HCT116 (cell line): ENCODE measurements at regions not wholly inside any gene's neighbourhood (a gene's known extent, or its start where the extent isn't known, plus 50 kb on each side); places are given as distances from the start of the nearest gene placed in this dataset.

Experiments
- ATAC-seq: fragments of 200-7000 bp; cut with Tn5 transposase; 2 replicates; pipeline ENCODE4 v1.9.1; 2020; ENCODE audit warnings: mild to moderate bottlenecking, moderate library complexity
- BruUV-seq: library from RNA; stranded (reverse); fragments of 400-500 nt; replicated peaks from 2 replicates; lab custom pipeline; 2021; lab: Mats Ljungman, UMichigan
- CTCF ChIA-PET: fragments of 300-600 bp; sonication (Branson Sonifier 250); formaldehyde crosslinking; loops from one replicate; lab custom pipeline; 2021; ENCODE audit warnings: antibody characterized with exemption; lab: Charles Lee
- POLR2A ChIA-PET: fragments of 300-600, 350-600 bp; sonication (Branson Sonifier 250); formaldehyde crosslinking; loops from one replicate; lab custom pipeline; 2021; ENCODE audit warnings: antibody characterized with exemption; lab: Charles Lee
- RAD21 ChIA-PET, 2 experiments: fragments of 300-600 bp; sonication (Branson Sonifier 250); formaldehyde crosslinking; loops; one replicate each; lab custom pipeline; 2023; ENCODE audit warnings: low total read pairs in 2 of 2; ENCODE audit not compliant: uncharacterized antibody in 2 of 2, unreplicated experiment in 2 of 2, low non-redundant PET in 1 of 2; lab: Charles Lee
- DNase-seq: peaks from one replicate; pipeline ENCODE4 v3.0.0-alpha.2; 2010; ENCODE audit warnings: low read depth, low spot score
- H2AFZ ChIP-seq: fragments of 200-600 bp; shearing (Covaris generic), sonication (generic); 2 replicates; pipeline ENCODE4 v1.6.1; 2017; ENCODE audit warnings: low read depth, mixed run types, mixed read lengths, antibody characterized with exemption, low read length; ENCODE audit not compliant: poor library complexity, severe bottlenecking
- H3K27ac ChIP-seq: 2 replicates; pipeline ENCODE4 v1.5.1; 2012; ENCODE audit warnings: low read depth, low read length
- H3K27me3 ChIP-seq: fragments of 200-600 bp; sonication (generic); 2 replicates; pipeline ENCODE4 v1.6.1; 2016; ENCODE audit warnings: mixed run types, low read length, mixed read lengths; ENCODE audit not compliant: insufficient read depth
- H3K36me3 ChIP-seq, 2 experiments: fragments of 200-500 bp in 1 of 2; fragments of 200-600 bp in 1 of 2; sonication (Bioruptor generic) in 1 of 2; sonication (generic) in 1 of 2; 2 replicates each; pipeline versions ENCODE4 v1.5.1 to v1.6.1; 2014 to 2016; ENCODE audit warnings: low read length in 2 of 2, inconsistent platforms in 1 of 2, mixed read lengths in 1 of 2, mixed run types in 1 of 2; ENCODE audit not compliant: insufficient read depth in 2 of 2, control insufficient read depth in 1 of 2
- H3K4me1 ChIP-seq, 2 experiments: fragments of 200-600 bp in 1 of 2; sonication (generic) in 1 of 2; 2 replicates each; pipeline versions ENCODE4 v1.5.1 to v1.6.1; 2012 to 2017; ENCODE audit warnings: low read length in 2 of 2, inconsistent platforms in 1 of 2, mild to moderate bottlenecking in 1 of 2, mixed read lengths in 1 of 2, mixed run types in 1 of 2, moderate library complexity in 1 of 2; ENCODE audit not compliant: insufficient read depth in 2 of 2, control insufficient read depth in 1 of 2
- H3K4me2 ChIP-seq: fragments of 200-600 bp; sonication (generic); 2 replicates; pipeline ENCODE4 v1.6.1; 2017; ENCODE audit warnings: mixed run types, low read length, mixed read lengths
- H3K4me3 ChIP-seq, 2 experiments: fragments of 200-600 bp in 1 of 2; sonication (generic) in 1 of 2; replicated peaks in 1 of 2; 2 replicates each; pipeline ENCODE4 v1.5.1; 2011 to 2016; ENCODE audit warnings: low read length in 2 of 2, control low read depth in 1 of 2, low read depth in 1 of 2, mild to moderate bottlenecking in 1 of 2, mixed read lengths in 1 of 2, mixed run types in 1 of 2
- H3K79me2 ChIP-seq: fragments of 200-600 bp; sonication (generic); 2 replicates; pipeline ENCODE4 v1.6.1; 2017; ENCODE audit warnings: mild to moderate bottlenecking, mixed run types, low read length, moderate library complexity, mixed read lengths; ENCODE audit not compliant: insufficient read depth
- H3K9ac ChIP-seq: fragments of 200-600 bp; sonication (generic); 2 replicates; pipeline ENCODE4 v1.6.1; 2016; ENCODE audit warnings: low read length, mixed read lengths
- H3K9me2 ChIP-seq: fragments of 200-600 bp; sonication (generic), shearing (Covaris generic); 2 replicates; pipeline ENCODE4 v1.6.1; 2017; ENCODE audit warnings: mixed run types, mild to moderate bottlenecking, moderate library complexity; ENCODE audit not compliant: insufficient read depth
- H3K9me3 ChIP-seq, 2 experiments: fragments of 200-500 bp in 1 of 2; fragments of 200-600 bp in 1 of 2; sonication (Bioruptor generic) in 1 of 2; sonication (generic) in 1 of 2; 2 replicates each; pipeline ENCODE4 v1.6.1; 2014 to 2017; ENCODE audit warnings: low read length in 2 of 2, mixed read lengths in 2 of 2, inconsistent platforms in 1 of 2, low read depth in 1 of 2, mild to moderate bottlenecking in 1 of 2, mixed run types in 1 of 2, moderate library complexity in 1 of 2; ENCODE audit not compliant: control insufficient read depth in 1 of 2, insufficient read depth in 1 of 2
- H4K20me1 ChIP-seq: fragments of 200-600 bp; sonication (generic), shearing (Covaris generic); 2 replicates; pipeline ENCODE4 v1.6.1; 2017; ENCODE audit warnings: mixed run types, mild to moderate bottlenecking, moderate library complexity; ENCODE audit not compliant: insufficient read depth
- EGR1 ChIP-seq: IDR thresholded peaks from 2 replicates; pipeline ENCODE4 v1.6.1; 2012; ENCODE audit warnings: low read depth
- JUND ChIP-seq: IDR thresholded peaks from 2 replicates; pipeline ENCODE4 v1.6.1; 2012
- ZNF274 ChIP-seq: fragments of 200-500 bp; sonication (Bioruptor generic); IDR thresholded peaks from 2 replicates; pipeline ENCODE4 v1.6.1; 2014; ENCODE audit warnings: mild to moderate bottlenecking, low read depth, low read length, inconsistent platforms
- intact Hi-C: fragments of 100-400 bp; cut with micrococcal nuclease; formaldehyde crosslinking; loops from 2 replicates; pipeline ENCODE4 v1.10.0; 2022

DNA sequence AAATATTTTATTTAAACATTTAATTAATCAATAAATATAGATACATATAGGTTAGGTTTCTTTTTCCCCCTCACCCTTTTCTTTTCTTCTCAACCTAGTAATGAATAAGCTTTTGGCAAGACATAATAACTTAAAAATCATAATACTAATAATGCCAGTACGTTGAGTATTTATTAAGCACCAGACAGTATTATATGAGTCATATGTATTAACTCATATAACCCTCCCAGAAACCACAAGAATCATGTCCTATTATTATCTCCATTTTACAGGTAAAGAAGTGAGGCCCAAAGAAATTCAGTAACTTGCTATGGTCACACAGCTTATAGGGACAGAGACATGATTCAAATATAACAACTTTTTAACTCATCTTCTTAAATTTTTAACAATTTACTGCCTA lies 834.5 kb upstream of the ADGRL2 start:
- TF ChIP-seq EGR1 (no peak), ZNF274 (no peak)
- ATAC-seq, result no peak
- Histone ChIP-seq H3K27me3 (no peaks in the 10 kb centered on the region), H3K27ac (no peak overlapping the region), H2AFZ (no peak overlapping the region), H3K79me2 (no peaks in the 10 kb centered on the region), H3K9me3 (no peaks in the 10 kb centered on the region), H3K4me2 (no peak overlapping the region), H3K4me3 (no peak overlapping the region), H4K20me1 (no peaks in the 10 kb centered on the region), H3K36me3 (no peaks in the 10 kb centered on the region), H3K9ac (no peak overlapping the region), H3K4me1 (no peaks in the 10 kb centered on the region), H3K9me2 (no peaks in the 10 kb centered on the region)
- intact Hi-C loops, result loop anchor here (5.0 kb wide), 1 partner anchor 724 kb away; no protein-coding TSS in a partner anchor
- no peak for DNase-seq
- ChIA-PET CTCF (no interaction called here), POLR2A (no interaction called here), RAD21 (no interaction called here)
- BruUV-seq, result no TSS peak

DNA sequence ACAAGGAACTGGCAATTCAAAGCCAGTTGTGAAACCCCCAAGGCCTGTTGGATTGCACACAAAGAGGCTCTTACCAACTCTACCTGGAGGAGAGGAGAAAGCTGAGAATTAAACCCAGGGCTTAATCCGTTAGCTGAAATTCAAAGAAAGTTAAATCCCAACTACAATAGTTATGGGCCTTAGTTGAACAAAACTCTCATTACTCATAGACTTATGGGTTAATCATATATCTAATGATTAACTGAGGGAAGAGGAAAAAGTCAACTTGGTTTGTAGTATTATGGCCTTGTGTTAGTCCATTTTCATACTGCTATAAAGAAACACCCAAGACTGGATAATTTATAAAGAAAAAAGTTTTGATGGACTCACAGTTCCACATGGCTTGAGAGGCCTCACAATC lies 838.2 kb upstream of the ADGRL2 start:
- Histone ChIP-seq H3K27me3 (no peaks in the 10 kb centered on the region), H3K4me3 (no peak overlapping the region), H3K9me2 (no peaks in the 10 kb centered on the region), H3K36me3 (no peaks in the 10 kb centered on the region), H3K79me2 (no peaks in the 10 kb centered on the region), H3K9ac (no peak overlapping the region), H3K4me1 (no peaks in the 10 kb centered on the region), H3K4me2 (no peak overlapping the region), H2AFZ (no peak overlapping the region), H3K27ac (no peak overlapping the region), H4K20me1 (no peaks in the 10 kb centered on the region), H3K9me3 (no peaks in the 10 kb centered on the region)
- RAD21 ChIA-PET, result no interaction called here
- no peak for TF ChIP-seq JUND
- DNase-seq, result no peak
- POLR2A ChIA-PET, result no interaction called here
- BruUV-seq, result no TSS peak
- CTCF ChIA-PET, result no interaction called here
- no peak for ATAC-seq
- intact Hi-C loops, result no loop called here
